HEK293 (cell line): ENCODE measurements at regions not wholly inside any gene's neighbourhood (a gene's known extent, or its start where the extent isn't known, plus 50 kb on each side); places are given as distances from the start of the nearest gene placed in this dataset.

ENCODE experiments used
- CTCF ChIP-seq: fragments of 450-650 bp; formaldehyde crosslinking; IDR thresholded peaks from 2 replicates; pipeline ENCODE4 v1.5.1; 2016; ENCODE audit warnings: missing biosample characterization, missing genetic modification characterization
- ZNF510 ChIP-seq: fragments of 450-650 bp; formaldehyde crosslinking; IDR thresholded peaks from 2 replicates; pipeline ENCODE4 v1.5.1; 2018; ENCODE audit warnings: mild to moderate bottlenecking, missing genetic modification characterization, missing biosample characterization; ENCODE audit not compliant: insufficient replicate concordance
- TF ChIP-seq, protein P1 (sequence below): fragments of 450-650 bp; formaldehyde crosslinking; optimal IDR thresholded peaks from 2 replicates; pipeline ENCODE3; 2016; ENCODE audit warnings: missing biosample characterization, mild to moderate bottlenecking, missing genetic modification characterization

- TF ChIP-seq CTCF (tag by site-specific recombination) = no peak
- TF ChIP-seq, protein P1, sequence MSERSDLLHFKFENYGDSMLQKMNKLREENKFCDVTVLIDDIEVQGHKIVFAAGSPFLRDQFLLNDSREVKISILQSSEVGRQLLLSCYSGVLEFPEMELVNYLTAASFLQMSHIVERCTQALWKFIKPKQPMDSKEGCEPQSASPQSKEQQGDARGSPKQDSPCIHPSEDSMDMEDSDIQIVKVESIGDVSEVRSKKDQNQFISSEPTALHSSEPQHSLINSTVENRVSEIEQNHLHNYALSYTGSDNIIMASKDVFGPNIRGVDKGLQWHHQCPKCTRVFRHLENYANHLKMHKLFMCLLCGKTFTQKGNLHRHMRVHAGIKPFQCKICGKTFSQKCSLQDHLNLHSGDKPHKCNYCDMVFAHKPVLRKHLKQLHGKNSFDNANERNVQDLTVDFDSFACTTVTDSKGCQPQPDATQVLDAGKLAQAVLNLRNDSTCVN = no peak
- TF ChIP-seq ZNF510 (tag by site-specific recombination) = no peak
Observed at GRCh38 chr14:61996753-61997152, 234.5 kb downstream of the SNAPC1 start.
